K562 (cell line): ENCODE measurements at regions not wholly inside any gene's neighbourhood (a gene's known extent, or its start where the extent isn't known, plus 50 kb on each side); places are given as distances from the start of the nearest gene placed in this dataset.

Experiments used
- ATAC-seq: fragments of 200-7000 bp; cut with Tn5 transposase; 3 replicates; pipeline ENCODE4 v1.9.1; 2020; ENCODE audit warnings: moderate library complexity
- BruUV-seq: library from RNA; stranded (reverse); fragments of 400-500 nt; replicated peaks from 2 replicates; lab custom pipeline; 2021; lab: Mats Ljungman, UMichigan
- CTCF ChIA-PET: fragments of 300-600 bp; formaldehyde crosslinking; extraction: SDS; loops from one replicate; lab custom pipeline; 2021; ENCODE audit warnings: low intra/inter-chr PET ratio; lab: Yijun Ruan, JAX
- POLR2A ChIA-PET: fragments of 300-600, 350-650 bp; sonication (Branson Sonifier 250); formaldehyde crosslinking; extraction: SDS; loops from one replicate; lab custom pipeline; 2021; ENCODE audit warnings: antibody characterized with exemption, inconsistent platforms; lab: Yijun Ruan, JAX
- DNase-seq, 4 experiments: peaks; one replicate each; pipeline versions ENCODE4 v3.0.0 to v3.0.0-alpha.2; 2011 to 2018; ENCODE audit warnings: low spot score in 3 of 4, mixed read lengths in 3 of 4; ENCODE audit errors: extremely low read depth in 1 of 4
- FAIRE-seq: peaks from 2 replicates; lab custom pipeline; 2011; peaks lifted over from hg19 to GRCh38; lab: Jason Lieb, UNC
- H2AFZ ChIP-seq: 2 replicates; pipeline ENCODE4 v1.6.0; 2011; ENCODE audit warnings: low read depth, low read length, control low read depth, inconsistent platforms
- H3K27ac ChIP-seq: fragments of 200-600 bp; 3 replicates; pipeline ENCODE4 v1.8.0; 2011; ENCODE audit warnings: low read depth, mild to moderate bottlenecking, control low read depth, inconsistent platforms, low read length, moderate library complexity, mixed read lengths; ENCODE audit errors: extremely low read depth
- H3K27me3 ChIP-seq, 2 experiments: fragments of 300-600 bp in 1 of 2; 2 replicates in 1 of 2; 3 replicates in 1 of 2; pipeline versions ENCODE4 v1.6.0 to v1.8.0; 2011; ENCODE audit warnings: inconsistent platforms in 2 of 2, low read length in 2 of 2, mild to moderate bottlenecking in 1 of 2, mixed read lengths in 1 of 2, moderate library complexity in 1 of 2; ENCODE audit not compliant: control insufficient read depth in 2 of 2, insufficient read depth in 2 of 2
- H3K36me3 ChIP-seq: fragments of 300-600 bp; 3 replicates; pipeline ENCODE4 v1.8.0; 2011; ENCODE audit warnings: mild to moderate bottlenecking, low read length, inconsistent platforms; ENCODE audit not compliant: control insufficient read depth, insufficient read depth
- H3K4me1 ChIP-seq, 2 experiments: fragments of 200-600 bp in 1 of 2; replicated peaks in 1 of 2; 2 replicates in 1 of 2; 3 replicates in 1 of 2; pipeline versions ENCODE4 v1.5.1 to v1.8.0; 2011; ENCODE audit warnings: inconsistent platforms in 2 of 2, low read length in 2 of 2, mild to moderate bottlenecking in 1 of 2, mixed read lengths in 1 of 2, moderate library complexity in 1 of 2; ENCODE audit not compliant: control insufficient read depth in 2 of 2, insufficient read depth in 2 of 2
- H3K4me2 ChIP-seq: 2 replicates; pipeline ENCODE4 v1.6.1; 2011; ENCODE audit warnings: low read length, control low read depth, inconsistent platforms, mixed read lengths; ENCODE audit not compliant: insufficient read depth
- H3K4me3 ChIP-seq: fragments of 200-600 bp; sonication (generic), shearing (Covaris generic); 2 replicates; pipeline ENCODE4 v1.5.1; 2016; ENCODE audit warnings: control low read depth, inconsistent platforms
- H3K79me2 ChIP-seq: fragments of 200-600 bp; 3 replicates; pipeline ENCODE4 v1.8.0; 2011; ENCODE audit warnings: low read length, inconsistent platforms; ENCODE audit not compliant: control insufficient read depth, insufficient read depth
- H3K9ac ChIP-seq, 2 experiments: 2 replicates each; pipeline versions ENCODE4 v1.6.0 to v1.6.1; 2011; ENCODE audit warnings: low read depth in 2 of 2, low read length in 2 of 2, control low read depth in 1 of 2, inconsistent platforms in 1 of 2, mild to moderate bottlenecking in 1 of 2, mixed read lengths in 1 of 2; ENCODE audit not compliant: insufficient read depth in 1 of 2
- H3K9me1 ChIP-seq: one replicate; pipeline ENCODE4 v1.6.0; 2011; ENCODE audit warnings: inconsistent platforms, mild to moderate bottlenecking, low read length, moderate library complexity; ENCODE audit not compliant: control insufficient read depth, insufficient read depth
- H3K9me3 ChIP-seq: replicated peaks from 2 replicates; pipeline ENCODE4 v1.5.1; 2011; ENCODE audit warnings: low read depth, low read length, inconsistent platforms; ENCODE audit not compliant: control insufficient read depth, insufficient read depth
- H4K20me1 ChIP-seq: replicated peaks from 2 replicates; pipeline ENCODE4 v1.6.1; 2011; ENCODE audit warnings: low read length, inconsistent platforms, mixed read lengths; ENCODE audit not compliant: control insufficient read depth, insufficient read depth
- TSC22D4 ChIP-seq: fragments of 450-650 bp; IDR thresholded peaks from 2 replicates; pipeline ENCODE4 v1.6.1; 2016; ENCODE audit warnings: missing genetic modification characterization, missing biosample characterization, control low read depth
- ZEB2 ChIP-seq: fragments of 450-650 bp; IDR thresholded peaks from 2 replicates; pipeline ENCODE4 v1.6.1; 2016
- ZKSCAN1 ChIP-seq: fragments of 150-350 bp; IDR thresholded peaks from 2 replicates; pipeline ENCODE4 v1.6.1; 2016; ENCODE audit warnings: low read depth, low read length
- ZNF740 ChIP-seq, 3 experiments: fragments of 200-800 bp in 1 of 3; sonication (Bioruptor generic) in 1 of 3; sonication (generic) in 1 of 3; formaldehyde crosslinking in 1 of 3; IDR thresholded peaks; 2 replicates each; pipeline versions ENCODE4 v1.6.1 to v1.8.0; 2016 to 2022; ENCODE audit warnings: mild to moderate bottlenecking in 2 of 3, missing compliant biosample characterization in 2 of 3, missing genetic modification characterization in 2 of 3, missing genetic modification reagents in 1 of 3
- WGBS: fragments of 100-300 bp; shearing (Covaris generic); methylation state at CpG from one replicate; pipeline ENCODE4 v1.1.6; 2016; ENCODE audit warnings: low coverage, mixed read lengths; ENCODE audit not compliant: insufficient coverage; ENCODE audit errors: missing lambda C conversion rate; 5-methylcytosine and 5-hydroxymethylcytosine counted together
- in situ Hi-C: fragments of 300-500 bp; cut with MboI; formaldehyde crosslinking; loops from 4 replicates; pipeline ENCODE4 v1.15.0; 2018; ENCODE audit warnings: inconsistent platforms, mixed read lengths
- intact Hi-C: fragments of 100-400 bp; cut with micrococcal nuclease; formaldehyde crosslinking; loops from 2 replicates; pipeline ENCODE4 v1.14.2; 2022

- TF ChIP-seq TSC22D4 (tag) (no peak), ZKSCAN1 (no peak), ZEB2 (no peak), ZNF740 (CRISPR knock-in tag; IDR thresholded peaks at IDR 0.05) (no peak), ZNF740 (tag; IDR thresholded peaks at IDR 0.05) (no peak)
- Histone ChIP-seq H2AFZ (no peak overlapping the region), H3K4me3 (no peak overlapping the region), H3K27ac (no peak overlapping the region), H3K79me2 (no peaks in the 10 kb centered on the region), H3K9ac (no peak overlapping the region), H4K20me1 (no peaks in the 10 kb centered on the region), H3K27me3 (peaks cover 0 to 3% of the 10 kb centered on the region in 2 experiments; a peak in 2 of 5 replicates), H3K4me2 (no peak overlapping the region), H3K4me1 (no peaks in the 10 kb centered on the region), H3K9me3 (no peaks in the 10 kb centered on the region), H3K36me3 (no peaks in the 10 kb centered on the region), H3K9me1 (no peaks in the 10 kb centered on the region)
- intact Hi-C loops: no loop called here
- POLR2A ChIA-PET: no interaction called here
- WGBS: 0% methylated on average over 1 of the region's 1 CpG
- DNase-seq (no peak), FAIRE-seq (no peak), ATAC-seq (no peak)
- CTCF ChIA-PET: no interaction called here
- in situ Hi-C loops: no loop called here
- BruUV-seq: no TSS peak
Observed at GRCh38 chr10:62631241-62631640, 173.3 kb upstream of the ADO start.
